Epithelial cell of prostate (primary cell): ENCODE measurements at regions not wholly inside any gene's neighbourhood (a gene's known extent, or its start where the extent isn't known, plus 50 kb on each side); places are given as distances from the start of the nearest gene placed in this dataset.
A peak's percentile ranks its signal among the peaks of the same experiment; 100 is the strongest.

Experiments used
- DNase-seq: peaks from one replicate; pipeline ENCODE4 v3.0.0-alpha.2; 2011; ENCODE audit warnings: low read depth, low spot score
- H3K27ac ChIP-seq: fragments of 450-650 bp; 2 replicates; pipeline ENCODE4 v1.5.1; 2017; ENCODE audit warnings: mild to moderate bottlenecking

DNA sequence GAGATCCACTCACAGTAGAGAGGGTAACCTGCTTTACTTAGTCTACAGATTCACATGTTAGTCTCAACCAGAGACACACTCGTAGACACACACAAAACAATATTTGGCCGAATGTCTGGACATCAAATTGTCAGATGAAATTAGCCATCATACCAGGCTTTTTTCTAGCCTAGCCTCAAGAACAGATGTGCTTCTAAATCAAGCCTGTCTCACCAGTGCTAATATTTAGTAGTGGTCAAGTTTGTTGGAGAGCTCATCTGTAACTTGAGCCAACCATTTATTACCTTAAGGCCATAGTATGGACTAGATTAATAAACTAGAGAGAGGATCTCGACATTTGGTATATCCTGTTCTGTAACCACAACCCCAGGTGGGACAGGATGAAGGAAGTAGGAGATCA is 1118.8 kb upstream of the MAP3K7 start:
- DNase-seq = no peak
- H3K27ac ChIP-seq = no peak overlapping the region

DNA sequence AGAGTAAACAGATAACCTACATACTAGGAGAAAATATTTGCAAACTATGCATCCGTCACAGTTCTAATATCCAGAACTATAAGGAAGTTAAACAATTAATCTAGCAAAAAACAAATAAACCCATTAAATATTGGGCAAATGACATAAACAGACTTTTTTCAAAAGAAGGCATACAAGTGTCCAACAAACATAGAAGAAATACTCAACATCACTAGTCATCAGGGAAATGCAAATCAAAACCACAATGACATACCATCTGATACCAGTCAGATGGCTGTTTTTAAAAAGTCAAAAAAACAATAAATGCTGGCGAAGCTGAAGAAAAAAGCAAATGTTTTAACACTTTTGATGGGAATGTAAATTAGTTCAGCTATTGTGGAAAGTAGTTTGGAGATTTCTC is 1117.7 kb upstream of the MAP3K7 start:
- no peak for DNase-seq

DNA sequence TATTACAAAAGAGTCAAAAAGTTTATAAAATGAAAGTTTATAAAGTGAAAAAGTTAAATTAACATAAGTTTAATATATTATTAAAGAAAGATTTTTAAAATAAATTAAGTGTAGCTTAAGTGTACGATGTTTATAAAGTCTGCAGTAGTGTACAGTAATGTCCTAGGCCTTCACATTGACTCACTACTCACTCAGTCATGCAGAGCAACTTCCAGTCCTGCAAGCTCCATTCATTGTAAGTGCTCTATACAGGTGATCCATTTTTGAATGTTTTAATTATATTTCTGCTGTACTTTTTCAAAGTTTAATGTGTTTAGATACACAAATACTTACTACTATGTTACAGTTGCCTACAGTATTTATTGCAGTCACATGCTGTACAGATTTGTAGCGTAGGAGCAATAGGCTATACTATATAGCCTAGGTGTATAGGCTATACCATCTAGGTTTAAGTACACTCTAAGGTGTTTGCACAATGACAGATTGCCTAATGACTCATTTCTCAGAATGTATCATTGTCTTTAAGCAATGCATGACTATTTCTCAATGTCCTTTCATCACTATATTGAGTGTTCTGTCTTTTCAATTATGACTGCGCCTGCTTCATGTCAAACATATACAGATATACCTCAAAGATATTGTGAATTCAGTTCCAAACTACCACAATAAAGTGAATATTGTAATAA is 1110.3 kb upstream of the MAP3K7 start:
- peak; percentile 66 for DNase-seq
- peak overlapping the region; percentile 44 for H3K27ac ChIP-seq

More for the DNA sequence above, 1117.7 kb upstream of the MAP3K7 start:
- H3K27ac ChIP-seq = no peak overlapping the region

- no peak for DNase-seq
Measured at GRCh38 chr6:91695221-91695620, 1108.3 kb upstream of the MAP3K7 start.

GRCh38 chr6:91694016-91694654 is 1107.3 kb upstream of the MAP3K7 start:
- peak overlapping the region; percentile 59 for H3K27ac ChIP-seq
- DNase-seq = peak; percentile 82

More at GRCh38 chr6:91695221-91695620, 1108.3 kb upstream of the MAP3K7 start:
- H3K27ac ChIP-seq = no peak overlapping the region

GRCh38 chr6:91691449-91691848 is 1104.6 kb upstream of the MAP3K7 start:
- DNase-seq = no peak
- H3K27ac ChIP-seq = no peak overlapping the region

- no peak overlapping the region for H3K27ac ChIP-seq
- DNase-seq = no peak
Measured at GRCh38 chr6:91683240-91683639, 1096.4 kb upstream of the MAP3K7 start.

GRCh38 chr6:91681296-91681695 is 1094.4 kb upstream of the MAP3K7 start:
- H3K27ac ChIP-seq = no peak overlapping the region
- DNase-seq = no peak

- DNase-seq = no peak
- H3K27ac ChIP-seq = no peak overlapping the region
Measured at GRCh38 chr6:91678679-91679446, 1092.0 kb upstream of the MAP3K7 start.

DNA sequence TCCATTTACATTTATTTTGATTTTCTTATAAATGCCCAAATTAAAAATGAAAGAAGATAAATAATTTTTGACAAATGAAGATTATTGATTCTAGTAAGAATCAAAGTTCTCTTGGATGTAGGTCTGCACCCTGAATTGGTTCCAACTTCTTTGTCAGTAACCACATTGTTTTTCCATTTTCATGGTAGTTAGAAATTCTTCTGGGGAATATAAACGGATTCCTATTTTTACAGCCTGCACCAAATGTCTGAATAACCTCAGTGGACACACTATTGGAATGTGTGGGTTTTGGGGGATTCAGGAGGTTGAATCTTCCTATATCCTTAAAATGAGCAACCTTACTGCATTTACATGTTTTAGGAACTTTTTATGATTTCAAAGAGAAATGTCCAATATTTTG is 1085.3 kb upstream of the MAP3K7 start:
- DNase-seq = no peak
- no peak overlapping the region for H3K27ac ChIP-seq

DNA sequence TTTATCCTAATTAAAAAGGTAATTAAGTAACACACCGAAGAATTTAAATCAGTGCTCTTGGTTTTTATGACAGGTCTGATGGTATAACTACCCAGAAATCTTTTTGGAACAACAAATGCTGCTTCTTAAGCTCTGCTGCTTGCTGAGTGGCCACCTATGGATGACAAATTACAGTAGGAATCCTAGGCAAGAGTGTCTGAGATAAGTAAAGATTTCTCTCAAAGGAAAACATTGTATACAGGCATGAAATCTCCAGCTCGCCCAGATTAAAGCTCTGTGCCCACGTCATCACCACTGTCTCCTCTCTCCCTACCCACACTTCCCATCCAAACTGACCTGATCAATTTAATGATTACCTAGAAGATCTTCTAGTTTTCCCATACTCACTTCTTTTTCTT is 1083.0 kb upstream of the MAP3K7 start:
- H3K27ac ChIP-seq = no peak overlapping the region
- DNase-seq = no peak

DNA sequence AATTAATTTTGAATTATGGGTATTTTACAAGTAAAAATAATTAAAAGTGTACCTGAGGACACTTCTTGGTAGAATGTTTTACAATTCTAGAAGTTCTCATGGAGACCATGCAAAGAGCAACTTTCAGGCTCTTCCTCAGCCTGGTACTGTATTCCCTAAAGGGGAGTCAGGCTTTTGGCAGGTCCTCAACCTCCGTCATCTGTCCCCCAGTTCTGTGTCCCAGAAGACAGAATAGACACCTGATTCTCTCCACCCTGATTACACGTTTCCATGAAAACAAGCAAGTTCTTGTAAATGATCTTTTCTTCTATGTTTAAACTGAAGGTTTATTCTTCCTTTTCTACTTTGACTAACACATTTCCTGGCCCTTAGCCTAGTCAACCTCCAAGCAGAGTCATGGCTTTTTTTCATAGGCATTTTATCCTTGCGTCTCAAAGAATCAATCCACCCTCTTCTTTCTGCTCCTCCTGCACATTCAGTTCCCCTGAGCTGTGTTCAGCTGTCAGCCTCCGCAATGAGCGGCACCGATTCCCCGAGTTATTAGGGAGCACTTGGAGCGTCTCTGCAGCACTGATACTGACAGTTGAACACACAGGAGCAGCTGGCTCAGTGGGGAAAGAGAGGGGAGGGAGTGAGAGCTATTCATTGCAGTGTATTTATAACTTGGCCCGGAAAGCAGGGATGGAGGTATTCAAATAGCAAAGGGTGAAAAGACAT is 1082.4 kb upstream of the MAP3K7 start:
- DNase-seq = no peak
- no peak overlapping the region for H3K27ac ChIP-seq

GRCh38 chr6:91667596-91667995 is 1080.7 kb upstream of the MAP3K7 start:
- DNase-seq = no peak
- no peak overlapping the region for H3K27ac ChIP-seq

DNA sequence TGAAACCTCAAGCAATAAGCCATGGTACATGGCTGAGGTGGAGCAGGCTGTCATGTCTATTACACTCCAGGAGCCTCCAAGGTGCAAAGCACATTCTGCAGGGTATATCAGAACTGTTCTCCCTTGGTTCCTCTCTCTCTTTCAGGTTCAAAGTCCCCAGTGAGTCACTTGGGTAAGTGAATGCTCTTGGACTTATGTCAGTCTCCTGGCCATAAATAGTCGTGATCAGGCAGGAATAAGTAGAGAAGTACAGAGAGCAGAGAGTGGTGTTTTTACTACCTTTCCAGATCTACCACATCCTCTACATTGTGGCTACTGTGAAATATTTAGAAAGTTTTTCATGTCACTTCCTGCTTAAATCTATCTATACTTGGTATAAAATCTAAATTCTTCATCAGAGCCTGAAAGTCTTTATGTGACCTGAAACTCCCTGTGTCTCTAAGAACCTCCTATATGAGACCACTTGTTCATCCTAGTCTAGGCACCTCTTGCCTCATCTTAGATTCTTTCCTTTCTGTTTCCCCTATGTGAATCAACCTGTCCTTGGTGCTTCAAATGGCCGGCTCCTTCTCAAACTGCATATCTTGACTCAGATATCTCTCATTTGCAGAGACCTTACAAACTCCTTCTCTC is 1077.6 kb upstream of the MAP3K7 start:
- DNase-seq = no peak
- no peak overlapping the region for H3K27ac ChIP-seq

DNA sequence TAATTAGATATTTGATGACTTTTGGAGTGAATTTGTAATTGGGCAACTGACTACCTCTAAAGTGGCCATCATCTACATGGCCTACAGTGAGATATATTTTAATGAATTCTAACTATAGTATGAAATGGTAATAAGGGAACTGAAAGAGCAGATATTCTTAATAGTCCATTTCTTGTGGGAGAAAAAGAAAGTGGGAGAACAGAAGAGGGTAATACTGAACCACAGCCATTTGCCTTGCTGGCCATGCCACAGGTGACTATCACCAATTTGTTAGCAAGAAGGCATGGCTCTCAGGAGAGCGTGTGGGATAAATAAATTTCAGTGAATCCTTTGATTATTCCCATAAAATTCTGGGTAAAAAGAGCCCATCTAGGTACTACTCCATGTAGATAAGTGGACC is 1074.0 kb upstream of the MAP3K7 start:
- no peak for DNase-seq
- H3K27ac ChIP-seq = no peak overlapping the region

GRCh38 chr6:91659891-91660290 is 1073.0 kb upstream of the MAP3K7 start:
- no peak for DNase-seq
- no peak overlapping the region for H3K27ac ChIP-seq

DNA sequence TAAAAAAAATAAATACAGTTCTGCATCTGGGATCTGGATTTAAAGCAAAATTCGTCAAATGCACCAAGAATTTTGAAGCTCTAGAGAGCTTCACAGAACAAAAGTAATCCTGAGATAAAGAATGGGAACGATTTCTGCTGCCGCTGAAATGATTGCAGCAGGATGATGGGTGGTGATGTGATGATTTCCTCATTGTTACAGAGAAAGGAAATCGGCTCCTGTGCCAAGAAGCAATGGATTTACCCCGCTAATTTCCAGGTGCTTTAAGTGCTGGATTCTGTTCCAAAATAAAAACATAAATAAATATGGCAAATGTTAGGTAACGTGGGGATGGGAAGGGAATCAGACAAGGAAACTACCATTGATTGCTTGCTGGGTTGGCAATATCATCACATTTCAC is 1067.9 kb upstream of the MAP3K7 start:
- no peak overlapping the region for H3K27ac ChIP-seq
- DNase-seq = no peak

DNA sequence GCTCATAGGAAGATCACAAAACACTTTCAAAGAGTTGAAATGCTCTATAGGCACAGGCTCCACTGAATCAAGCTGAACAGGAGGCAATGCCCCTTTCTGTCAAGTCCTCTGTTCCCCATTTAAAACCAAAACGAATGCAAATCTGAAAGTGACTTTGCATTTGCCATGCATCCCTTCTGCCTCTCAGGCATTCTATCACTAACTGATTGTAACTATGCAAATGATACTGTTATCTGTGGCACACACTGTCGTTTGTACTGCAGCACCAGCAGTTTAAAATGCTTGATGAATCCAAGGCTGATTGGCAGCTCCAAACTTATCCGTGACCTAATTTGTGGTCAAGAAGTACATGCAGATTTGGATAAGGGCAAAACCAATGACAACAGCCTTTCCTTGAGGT is 1067.5 kb upstream of the MAP3K7 start:
- no peak overlapping the region for H3K27ac ChIP-seq
- no peak for DNase-seq

GRCh38 chr6:91653895-91654294 is 1067.0 kb upstream of the MAP3K7 start:
- no peak for DNase-seq
- H3K27ac ChIP-seq = no peak overlapping the region

DNA sequence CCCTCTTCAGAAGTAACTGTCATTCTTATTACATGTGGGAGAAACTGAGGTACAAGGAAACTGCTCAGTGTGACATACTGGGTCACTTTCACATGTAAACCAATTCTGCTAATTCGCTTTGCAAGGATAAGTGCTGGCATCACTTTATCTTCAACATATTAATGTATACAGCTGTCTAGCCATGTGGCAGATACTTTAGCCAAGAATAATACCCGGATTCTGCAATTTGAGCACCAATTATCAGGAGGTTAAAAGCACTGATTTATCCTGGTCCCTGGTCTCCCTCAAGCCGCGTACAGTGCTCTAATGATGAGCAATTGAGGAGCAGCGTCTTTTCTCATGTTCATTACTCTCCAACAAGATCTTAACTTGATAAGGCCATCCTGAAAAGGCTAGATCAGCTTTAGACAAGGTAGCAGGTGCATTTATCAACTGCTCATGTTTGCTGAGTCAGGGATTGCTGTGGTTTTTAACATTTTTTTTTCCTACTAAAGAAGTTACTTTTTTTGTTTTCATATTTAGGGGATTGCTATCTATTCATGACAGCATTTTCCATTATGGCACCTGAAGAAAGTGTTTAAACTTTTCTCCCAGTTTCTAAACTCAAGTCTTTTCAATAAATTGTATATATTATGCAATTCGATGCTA is 1066.3 kb upstream of the MAP3K7 start:
- no peak overlapping the region for H3K27ac ChIP-seq
- no peak for DNase-seq
